GM19351 (cell line): ENCODE measurements at regions not wholly inside any gene's neighbourhood (a gene's known extent, or its start where the extent isn't known, plus 50 kb on each side); places are given as distances from the start of the nearest gene placed in this dataset.
"Not testable (repeated sequence)": the region's sequence is repeated elsewhere in the genome, so short reads cannot be mapped to it uniquely, and the experiment has no call there.

Experiments used
- ATAC-seq: cut with Tn5 transposase; IDR thresholded peaks from one replicate; pipeline ENCODE4 v1.9.1; 2021; ENCODE audit warnings: mild to moderate bottlenecking, moderate library complexity; ENCODE audit not compliant: unreplicated experiment

GRCh38 chr2:39570614-39571013 lies 95.1 kb upstream of the TMEM178A start:
- ATAC-seq: no peak

GRCh38 chr2:39571111-39571731 lies 94.5 kb upstream of the TMEM178A start:
- ATAC-seq: no peak

DNA sequence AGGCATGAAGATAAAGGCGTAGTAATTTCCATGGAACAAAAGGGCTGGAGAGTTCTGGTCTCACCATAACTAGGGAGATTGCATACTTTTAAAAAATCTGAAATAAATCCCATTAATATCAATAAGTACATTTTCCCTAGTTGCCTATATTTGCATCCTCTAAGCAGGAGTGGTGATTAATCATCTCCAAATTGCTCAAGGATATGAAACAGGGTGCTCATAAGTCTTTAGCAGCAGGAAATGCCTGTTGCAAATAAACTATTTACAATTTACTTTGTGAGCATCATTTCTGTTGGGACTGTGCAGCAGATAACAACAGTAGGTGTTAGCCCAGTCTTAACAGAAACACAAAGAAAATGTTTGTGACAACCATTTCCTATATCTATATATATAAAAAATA lies 92.4 kb upstream of the TMEM178A start:
- ATAC-seq: no peak

DNA sequence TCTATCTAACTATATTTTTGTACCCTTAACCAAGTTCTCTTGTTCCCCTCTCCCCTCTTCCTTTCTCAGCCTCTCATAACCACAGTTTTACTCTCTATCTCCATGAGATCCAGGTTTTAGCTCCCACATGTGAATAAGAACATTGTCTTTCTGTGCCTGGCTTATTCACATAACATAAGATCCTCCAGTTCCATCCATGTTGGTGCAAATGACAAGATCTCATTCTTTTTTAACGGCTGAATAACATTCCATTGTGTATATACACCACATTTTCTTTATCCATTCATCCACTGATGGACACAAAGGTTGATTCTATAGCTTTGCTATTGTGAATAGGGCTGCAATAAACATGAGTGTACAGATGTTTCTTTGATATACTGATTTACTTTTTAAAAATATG lies 83.9 kb upstream of the TMEM178A start:
- no peak for ATAC-seq

- no peak for ATAC-seq
Measured at GRCh38 chr2:39583213-39583612, 82.5 kb upstream of the TMEM178A start.

- ATAC-seq: no peak
Measured at GRCh38 chr2:39583781-39584180, 81.9 kb upstream of the TMEM178A start.

GRCh38 chr2:39584283-39584965 lies 81.3 kb upstream of the TMEM178A start:
- no peak for ATAC-seq

DNA sequence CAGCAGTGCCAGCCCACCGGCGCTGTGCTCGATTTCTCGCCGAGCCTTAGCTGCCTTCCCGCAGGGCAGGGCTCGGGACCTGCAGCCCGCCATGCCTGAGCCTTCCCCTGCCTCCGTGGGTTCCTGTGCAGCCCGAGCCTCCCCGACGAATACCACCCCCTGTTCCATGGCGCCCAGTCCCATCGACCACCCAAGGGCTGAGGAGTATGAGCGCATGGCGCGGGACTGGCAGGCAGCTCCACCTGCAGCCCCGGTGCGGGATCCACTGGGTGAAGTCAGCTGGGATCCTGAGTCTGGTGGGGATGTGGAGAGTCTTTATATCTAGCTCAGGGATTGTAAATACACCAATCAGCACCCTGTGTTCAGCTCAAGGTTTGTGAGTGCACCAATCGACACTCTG lies 80.2 kb upstream of the TMEM178A start:
- ATAC-seq: not testable (repeated sequence)

GRCh38 chr2:39587168-39587567 lies 78.5 kb upstream of the TMEM178A start:
- ATAC-seq: no peak

- no peak for ATAC-seq
Measured at GRCh38 chr2:39587641-39588040, 78.1 kb upstream of the TMEM178A start.

GRCh38 chr2:39593439-39594393 lies 72.0 kb upstream of the TMEM178A start:
- peak; percentile 90 for ATAC-seq

DNA sequence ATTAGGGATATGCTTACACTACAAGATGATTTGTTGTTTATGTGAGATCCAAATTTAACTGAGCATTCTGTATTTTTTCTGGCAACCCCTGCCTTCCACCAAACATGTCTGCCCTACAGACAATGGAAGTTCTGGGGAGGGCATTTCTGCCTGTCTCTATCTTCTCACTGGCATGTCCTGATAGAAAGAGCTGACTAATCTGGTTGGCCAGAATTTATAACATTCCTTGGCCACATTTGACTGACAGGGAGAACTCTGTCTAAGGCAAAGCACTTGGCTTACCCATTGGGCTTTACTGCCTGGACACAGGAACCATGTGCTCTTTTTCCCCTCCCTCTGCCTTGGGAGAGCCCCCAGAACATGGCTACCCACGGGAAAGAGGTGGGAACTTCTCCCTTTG lies 70.6 kb upstream of the TMEM178A start:
- no peak for ATAC-seq

GRCh38 chr2:39597314-39597713 lies 68.4 kb upstream of the TMEM178A start:
- no peak for ATAC-seq

DNA sequence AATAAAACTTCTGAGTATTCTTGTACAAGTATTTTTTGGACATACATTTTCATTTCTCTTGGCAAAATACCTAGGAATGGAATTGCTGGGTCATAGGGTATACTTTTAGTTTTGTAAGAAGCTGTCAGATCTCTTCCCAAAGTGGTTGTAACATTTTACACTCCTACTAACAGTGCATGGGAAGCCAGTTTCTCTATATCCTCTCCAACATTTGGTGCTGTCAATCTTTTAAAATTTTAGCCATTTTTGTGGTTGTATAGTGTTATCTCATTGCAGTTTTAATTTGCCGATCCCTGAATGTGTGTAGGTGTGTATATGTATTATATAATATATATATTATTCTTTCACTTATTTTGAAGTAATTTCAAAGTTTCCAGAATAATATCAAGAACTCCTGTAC lies 63.1 kb upstream of the TMEM178A start:
- no peak for ATAC-seq

GRCh38 chr2:39603436-39603835 lies 62.3 kb upstream of the TMEM178A start:
- ATAC-seq: no peak

GRCh38 chr2:39604866-39605265 lies 60.9 kb upstream of the TMEM178A start:
- ATAC-seq: no peak

- no peak for ATAC-seq
Measured at GRCh38 chr2:39606585-39606984, 59.1 kb upstream of the TMEM178A start.

DNA sequence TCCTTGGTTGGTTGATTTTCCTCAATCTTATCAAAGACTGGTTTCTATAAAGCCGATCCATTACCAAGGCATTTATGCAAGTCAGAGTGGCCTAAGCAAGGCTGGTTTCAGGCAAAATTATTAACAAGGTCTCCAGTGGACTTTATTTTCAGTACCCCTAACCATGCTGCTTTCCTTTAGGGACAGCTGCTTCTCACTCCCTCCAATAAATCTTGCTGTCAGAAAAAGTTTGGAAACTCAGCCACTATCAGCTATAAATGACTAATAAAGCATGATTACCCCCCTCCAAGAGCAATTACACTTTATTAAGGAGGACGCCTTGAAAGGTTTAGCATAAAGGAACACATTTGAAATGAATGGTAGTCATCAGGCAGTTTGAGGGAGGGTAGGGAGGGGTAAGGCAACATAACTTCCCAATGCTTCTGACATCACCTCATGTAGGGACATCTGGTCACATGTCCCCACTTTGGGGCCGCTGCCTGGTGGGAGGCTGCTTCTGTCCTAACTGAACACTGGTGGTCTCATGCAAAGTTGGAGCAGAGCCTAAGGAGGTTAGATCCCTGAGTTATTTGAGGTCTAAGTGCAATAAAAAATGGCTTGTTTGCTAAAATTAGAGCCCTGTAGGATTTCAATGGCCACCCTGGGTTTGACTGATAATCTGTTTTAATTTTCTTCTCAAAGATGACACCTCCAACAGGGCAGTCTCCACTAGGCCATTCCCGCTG lies 58.0 kb upstream of the TMEM178A start:
- ATAC-seq: no peak

GRCh38 chr2:39608263-39608575 lies 57.5 kb upstream of the TMEM178A start:
- ATAC-seq: no peak

- ATAC-seq: no peak
Measured at GRCh38 chr2:39608686-39609441, 56.9 kb upstream of the TMEM178A start.
